ENCODE measurements at regions not wholly inside any gene's neighbourhood (a gene's known extent, or its start where the extent isn't known, plus 50 kb on each side); places are given as distances from the start of the nearest gene placed in this dataset.

DNA sequence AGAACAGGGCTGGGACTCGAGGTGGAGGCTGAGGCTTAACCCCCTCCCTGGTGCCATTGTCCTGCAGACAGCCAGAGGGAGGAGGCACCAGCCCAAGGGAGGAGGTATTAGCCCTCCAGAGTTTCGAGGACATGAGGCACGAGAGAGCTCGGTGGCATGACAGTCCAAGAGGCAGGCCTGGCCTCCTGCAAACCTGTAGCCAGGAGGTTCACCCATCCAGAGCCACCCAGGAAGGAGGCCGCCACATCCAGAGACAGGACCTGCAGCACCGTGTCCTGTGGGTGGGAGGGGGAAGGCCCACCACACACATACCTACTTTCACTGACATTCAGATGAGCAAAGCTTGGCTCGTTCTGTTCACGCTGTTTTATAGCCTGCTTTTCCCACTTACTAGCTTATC is 75.2 kb upstream of the ADAMTS2 start:
- TF ChIP-seq, protein P1, sequence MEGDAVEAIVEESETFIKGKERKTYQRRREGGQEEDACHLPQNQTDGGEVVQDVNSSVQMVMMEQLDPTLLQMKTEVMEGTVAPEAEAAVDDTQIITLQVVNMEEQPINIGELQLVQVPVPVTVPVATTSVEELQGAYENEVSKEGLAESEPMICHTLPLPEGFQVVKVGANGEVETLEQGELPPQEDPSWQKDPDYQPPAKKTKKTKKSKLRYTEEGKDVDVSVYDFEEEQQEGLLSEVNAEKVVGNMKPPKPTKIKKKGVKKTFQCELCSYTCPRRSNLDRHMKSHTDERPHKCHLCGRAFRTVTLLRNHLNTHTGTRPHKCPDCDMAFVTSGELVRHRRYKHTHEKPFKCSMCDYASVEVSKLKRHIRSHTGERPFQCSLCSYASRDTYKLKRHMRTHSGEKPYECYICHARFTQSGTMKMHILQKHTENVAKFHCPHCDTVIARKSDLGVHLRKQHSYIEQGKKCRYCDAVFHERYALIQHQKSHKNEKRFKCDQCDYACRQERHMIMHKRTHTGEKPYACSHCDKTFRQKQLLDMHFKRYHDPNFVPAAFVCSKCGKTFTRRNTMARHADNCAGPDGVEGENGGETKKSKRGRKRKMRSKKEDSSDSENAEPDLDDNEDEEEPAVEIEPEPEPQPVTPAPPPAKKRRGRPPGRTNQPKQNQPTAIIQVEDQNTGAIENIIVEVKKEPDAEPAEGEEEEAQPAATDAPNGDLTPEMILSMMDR (IDR thresholded peaks at IDR 0.05; ENCODE audit: insufficient read depth, low read depth, low read length) = no peak
- TF ChIP-seq EZH2 (IDR thresholded peaks at IDR 0.05; ENCODE audit: insufficient read depth, low read length) = no peak

Measured in astrocyte (in vitro differentiated cells and primary cell).